Ecto neural progenitor cell (in vitro differentiated cells): ENCODE measurements at regions not wholly inside any gene's neighbourhood (a gene's known extent, or its start where the extent isn't known, plus 50 kb on each side); places are given as distances from the start of the nearest gene placed in this dataset.

Experiments used
- DNase-seq: peaks from one replicate; pipeline ENCODE4 v3.0.0-alpha.2; 2018; ENCODE audit warnings: low spot score

- no peak for DNase-seq
Observed at GRCh38 chr2:173819852-173820251, 145.3 kb downstream of the SP3 start.

GRCh38 chr2:173821451-173821850 is 143.7 kb downstream of the SP3 start:
- no peak for DNase-seq

DNA sequence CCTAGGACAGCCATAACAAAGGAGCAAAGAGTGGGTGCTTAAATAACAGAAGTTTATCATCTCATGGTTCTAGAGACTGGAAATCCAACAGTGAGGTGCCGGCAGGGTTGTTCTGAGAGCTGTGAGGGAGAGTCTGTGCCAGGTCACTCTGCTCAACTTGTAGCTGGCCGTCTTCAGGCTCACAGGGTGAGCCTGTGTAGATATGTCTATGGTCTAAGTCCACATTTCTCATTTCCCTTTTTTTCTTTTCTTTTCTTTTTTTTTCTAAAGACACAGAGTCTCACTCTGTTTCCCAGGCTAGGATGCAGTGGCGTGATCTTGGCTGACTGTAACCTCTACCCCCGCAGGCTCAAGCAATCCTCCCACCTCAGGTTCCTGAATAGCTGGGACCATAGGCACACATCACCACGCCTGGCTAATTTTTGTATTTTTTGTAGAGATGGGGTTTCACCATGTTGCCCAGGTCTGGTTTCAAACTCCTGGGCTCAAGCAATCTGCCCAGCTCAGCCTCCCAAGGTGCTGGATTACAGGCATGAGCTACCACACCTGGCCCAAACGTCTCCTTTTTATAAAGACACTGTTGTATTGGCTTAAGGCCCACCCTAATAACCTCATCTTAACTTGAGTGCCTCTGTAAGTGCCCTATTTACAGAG is 142.2 kb downstream of the SP3 start:
- DNase-seq: no peak

- no peak for DNase-seq
Observed at GRCh38 chr2:173823543-173823939, 141.6 kb downstream of the SP3 start.

GRCh38 chr2:173828189-173829142 is 136.7 kb downstream of the SP3 start:
- no peak for DNase-seq

DNA sequence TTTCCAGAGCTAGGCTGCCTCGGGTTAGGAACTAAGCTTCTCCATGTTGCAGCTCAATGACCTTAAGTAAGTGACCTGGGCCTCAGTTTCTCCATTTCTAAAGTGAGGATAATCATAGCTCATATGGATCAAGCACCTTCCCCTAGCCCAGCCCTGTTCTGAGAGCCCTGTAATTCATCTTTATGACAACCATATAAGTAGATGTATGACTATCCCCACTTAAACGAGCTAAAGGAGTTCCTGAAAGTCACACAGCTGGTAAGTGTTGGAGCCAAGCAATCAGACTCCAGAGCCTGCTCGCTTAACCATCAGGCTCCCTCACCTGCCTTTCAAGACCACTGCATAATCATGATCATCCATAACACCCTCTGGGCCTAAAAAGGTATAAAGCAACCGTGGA is 135.4 kb downstream of the SP3 start:
- no peak for DNase-seq

- no peak for DNase-seq
Observed at GRCh38 chr2:173830170-173830569, 135.0 kb downstream of the SP3 start.

- DNase-seq: peak; percentile 56
Observed at GRCh38 chr2:173831312-173832229, 133.6 kb downstream of the SP3 start.

DNA sequence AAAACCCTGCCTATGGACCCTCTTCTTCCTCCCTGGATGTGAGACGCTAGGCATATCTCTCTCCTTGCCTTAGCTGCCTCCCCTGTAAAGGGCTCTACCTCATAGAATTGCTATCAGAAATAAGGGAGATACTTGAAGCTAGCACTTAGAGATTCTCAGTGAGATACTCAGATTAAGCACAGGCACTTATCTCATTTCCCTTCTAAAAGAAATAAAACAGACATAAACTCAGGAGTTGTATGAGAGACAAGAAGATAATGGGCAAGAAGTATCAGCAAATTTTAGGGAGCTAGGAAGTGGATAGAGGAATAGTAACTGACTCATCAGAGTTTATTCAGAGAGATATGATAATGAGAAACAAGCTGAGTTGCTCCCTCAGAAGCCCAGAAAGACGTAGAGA is 131.0 kb downstream of the SP3 start:
- DNase-seq: no peak

GRCh38 chr2:173835726-173836125 is 129.4 kb downstream of the SP3 start:
- DNase-seq: no peak

- no peak for DNase-seq
Observed at GRCh38 chr2:173841110-173841509, 124.1 kb downstream of the SP3 start.

- no peak for DNase-seq
Observed at GRCh38 chr2:173843526-173843925, 121.6 kb downstream of the SP3 start.

DNA sequence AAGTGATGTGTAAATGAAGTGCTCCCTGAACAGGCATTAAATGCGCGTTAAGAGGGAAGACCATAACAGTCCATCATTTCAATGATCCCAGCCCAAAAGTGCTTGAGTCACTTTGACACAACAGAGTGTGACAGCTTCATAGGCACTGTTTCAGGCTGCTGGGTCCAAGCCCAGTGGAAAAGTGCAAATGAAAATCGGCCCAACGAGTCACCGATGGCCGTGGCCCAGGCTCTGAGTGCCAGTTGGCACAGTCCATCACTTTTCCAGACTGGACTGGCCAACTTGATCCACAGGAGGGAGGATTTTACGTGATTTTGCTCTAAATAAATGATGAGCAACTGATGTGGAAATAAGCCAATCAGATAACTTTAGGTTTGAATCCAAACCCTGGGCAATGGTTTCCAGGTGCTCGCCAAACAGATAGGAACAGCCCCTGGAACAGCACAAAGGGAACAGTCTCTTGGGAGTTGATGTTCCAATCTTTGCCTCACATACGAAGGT is 114.0 kb downstream of the SP3 start:
- DNase-seq: no peak

DNA sequence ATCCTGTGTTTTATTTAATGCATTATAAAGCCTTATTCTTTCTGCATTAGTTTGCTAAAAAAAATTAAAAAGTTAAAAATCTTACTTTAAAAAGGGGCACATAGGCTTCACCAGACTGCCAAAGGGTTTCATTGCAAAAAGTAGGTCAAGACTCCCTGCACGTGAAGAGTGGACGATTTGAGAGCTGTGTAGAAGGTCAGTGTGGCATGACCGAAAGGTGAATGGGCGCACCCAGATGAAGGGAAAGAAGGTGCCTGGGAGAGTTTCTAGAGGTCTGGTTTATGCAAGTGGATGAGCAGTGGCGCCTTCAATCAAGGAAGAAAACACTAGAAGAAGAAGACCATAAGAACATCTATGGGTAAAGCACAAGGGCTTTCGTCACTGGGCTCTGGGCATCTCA is 111.0 kb downstream of the SP3 start:
- DNase-seq: no peak

DNA sequence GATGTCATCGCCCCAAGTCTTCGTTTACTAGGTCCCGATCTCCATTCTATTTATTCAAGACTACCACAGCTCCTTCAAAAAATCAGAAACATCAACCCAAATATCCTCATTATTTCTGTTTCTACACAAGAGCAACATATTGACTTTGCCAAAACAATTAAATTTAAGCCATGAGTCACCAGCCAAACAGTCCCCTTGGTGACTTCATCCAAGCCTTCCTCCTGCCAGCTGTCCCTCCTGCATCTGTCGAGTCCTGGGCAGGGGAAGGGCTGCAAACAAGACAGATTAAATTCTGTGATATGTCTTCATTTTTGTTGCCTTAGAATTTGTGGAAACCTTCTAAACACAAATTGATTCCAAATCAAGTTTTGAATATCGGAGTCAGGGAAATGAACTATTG is 110.3 kb downstream of the SP3 start:
- DNase-seq: no peak

DNA sequence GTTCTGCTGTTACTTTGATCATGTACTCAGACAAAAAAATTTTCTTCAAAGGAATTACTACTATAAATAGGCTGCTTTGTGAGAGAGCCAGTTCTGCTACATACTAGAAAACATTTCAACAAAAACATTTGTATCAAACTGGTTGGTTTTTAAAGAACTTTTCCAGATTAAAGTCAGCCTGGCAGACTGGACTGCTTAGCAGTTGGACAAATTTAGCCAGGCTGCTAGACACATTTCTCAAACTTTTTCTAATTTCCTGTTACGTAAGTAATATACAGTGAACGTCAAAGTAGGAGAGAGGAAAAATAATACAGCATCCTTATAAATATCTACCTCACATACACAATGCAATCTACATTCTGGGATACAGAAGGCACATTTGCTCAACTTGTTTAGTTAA is 109.5 kb downstream of the SP3 start:
- DNase-seq: no peak
